ENCODE measurements at regions not wholly inside any gene's neighbourhood (a gene's known extent, or its start where the extent isn't known, plus 50 kb on each side); places are given as distances from the start of the nearest gene placed in this dataset.

DNA sequence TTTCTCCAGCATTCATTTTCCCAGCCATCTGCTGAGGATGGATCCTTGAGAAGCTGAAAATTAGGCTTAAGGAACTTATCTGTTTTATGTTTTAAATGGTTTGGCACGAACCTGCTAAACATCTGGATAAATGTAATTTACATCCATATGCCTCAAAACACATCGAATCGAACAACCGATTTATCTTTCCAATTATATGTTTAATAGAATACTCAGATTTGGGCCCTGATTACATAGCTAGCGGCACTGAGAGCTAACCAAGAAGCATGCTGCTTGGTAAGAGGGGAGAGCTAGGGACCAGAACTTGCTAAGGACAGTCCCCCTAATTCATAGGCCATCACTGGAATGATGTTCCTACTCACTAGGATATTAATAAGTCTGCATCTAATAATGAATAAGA is 144.4 kb downstream of the BUB3 start:
- no peaks in the 10 kb centered on the region for H3K9me1 ChIP-seq (ENCODE audit: control insufficient read depth, insufficient read depth, low read length)
- H3K4me3 ChIP-seq = no peak overlapping the region
- no peak overlapping the region for H3K4me2 ChIP-seq (ENCODE audit: insufficient read depth, low read length)
- CTCF ChIA-PET (ENCODE audit: low intra/inter-chr PET ratio) = no interaction called here
- H2AFZ ChIP-seq (ENCODE audit: low read depth, low read length) = no peak overlapping the region
- H3K4me1 ChIP-seq (replicated peaks in 1 of 2; ENCODE audit: control insufficient read depth in 2 of 2, insufficient read depth in 2 of 2, low read length in 2 of 2) = no peaks in the 10 kb centered on the region
- H3K79me2 ChIP-seq (ENCODE audit: control insufficient read depth, insufficient read depth, low read length) = no peaks in the 10 kb centered on the region
- POLR2A ChIA-PET = no interaction called here
- TF ChIP-seq FOXP1 (CRISPR knock-in tag; IDR thresholded peaks at IDR 0.05) (no peak), ZFP30 (CRISPR knock-in tag; IDR thresholded peaks at IDR 0.05; ENCODE audit: borderline replicate concordance) (no peak), MTA1 (IDR thresholded peaks at IDR 0.05; ENCODE audit: borderline replicate concordance) (no peak), NR4A1 (CRISPR knock-in tag; IDR thresholded peaks at IDR 0.05) (no peak), NR4A1 (tag; IDR thresholded peaks at IDR 0.05) (no peak), CBX1 (IDR thresholded peaks at IDR 0.05; ENCODE audit: low read depth) (no peak), ZNF232 (CRISPR knock-in tag; IDR thresholded peaks at IDR 0.05) (no peak), CBX2 (IDR thresholded peaks at IDR 0.05; ENCODE audit: insufficient read depth, low read length, poor library complexity, severe bottlenecking) (no peak), KLF16 (IDR thresholded peaks at IDR 0.05) (no peak), ELF1 (tag; IDR thresholded peaks at IDR 0.05) (no peak), MED1 (CRISPR knock-in tag; IDR thresholded peaks at IDR 0.05; ENCODE audit: borderline replicate concordance) (no peak), MBD2 (IDR thresholded peaks at IDR 0.05; ENCODE audit: borderline replicate concordance, low read depth) (no peak)
- TF ChIP-seq, protein P1, sequence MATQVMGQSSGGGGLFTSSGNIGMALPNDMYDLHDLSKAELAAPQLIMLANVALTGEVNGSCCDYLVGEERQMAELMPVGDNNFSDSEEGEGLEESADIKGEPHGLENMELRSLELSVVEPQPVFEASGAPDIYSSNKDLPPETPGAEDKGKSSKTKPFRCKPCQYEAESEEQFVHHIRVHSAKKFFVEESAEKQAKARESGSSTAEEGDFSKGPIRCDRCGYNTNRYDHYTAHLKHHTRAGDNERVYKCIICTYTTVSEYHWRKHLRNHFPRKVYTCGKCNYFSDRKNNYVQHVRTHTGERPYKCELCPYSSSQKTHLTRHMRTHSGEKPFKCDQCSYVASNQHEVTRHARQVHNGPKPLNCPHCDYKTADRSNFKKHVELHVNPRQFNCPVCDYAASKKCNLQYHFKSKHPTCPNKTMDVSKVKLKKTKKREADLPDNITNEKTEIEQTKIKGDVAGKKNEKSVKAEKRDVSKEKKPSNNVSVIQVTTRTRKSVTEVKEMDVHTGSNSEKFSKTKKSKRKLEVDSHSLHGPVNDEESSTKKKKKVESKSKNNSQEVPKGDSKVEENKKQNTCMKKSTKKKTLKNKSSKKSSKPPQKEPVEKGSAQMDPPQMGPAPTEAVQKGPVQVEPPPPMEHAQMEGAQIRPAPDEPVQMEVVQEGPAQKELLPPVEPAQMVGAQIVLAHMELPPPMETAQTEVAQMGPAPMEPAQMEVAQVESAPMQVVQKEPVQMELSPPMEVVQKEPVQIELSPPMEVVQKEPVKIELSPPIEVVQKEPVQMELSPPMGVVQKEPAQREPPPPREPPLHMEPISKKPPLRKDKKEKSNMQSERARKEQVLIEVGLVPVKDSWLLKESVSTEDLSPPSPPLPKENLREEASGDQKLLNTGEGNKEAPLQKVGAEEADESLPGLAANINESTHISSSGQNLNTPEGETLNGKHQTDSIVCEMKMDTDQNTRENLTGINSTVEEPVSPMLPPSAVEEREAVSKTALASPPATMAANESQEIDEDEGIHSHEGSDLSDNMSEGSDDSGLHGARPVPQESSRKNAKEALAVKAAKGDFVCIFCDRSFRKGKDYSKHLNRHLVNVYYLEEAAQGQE (IDR thresholded peaks at IDR 0.05; ENCODE audit: borderline replicate concordance) = no peak
- TF ChIP-seq, protein P1 (CRISPR knock-in tag; IDR thresholded peaks at IDR 0.05; ENCODE audit: low read depth) = no peak
- H3K9me3 ChIP-seq (replicated peaks; ENCODE audit: control insufficient read depth, insufficient read depth, low read depth, low read length) = no peaks in the 10 kb centered on the region
- intact Hi-C loops (cut with micrococcal nuclease) (no loop called here), in situ Hi-C loops (cut with MboI) (no loop called here)
- H4K20me1 ChIP-seq (replicated peaks; ENCODE audit: control insufficient read depth, insufficient read depth, low read length) = no peaks in the 10 kb centered on the region
- no peak for FAIRE-seq
- no TSS peak for BruUV-seq (replicated peaks)
- H3K9ac ChIP-seq (ENCODE audit: insufficient read depth in 1 of 2, low read depth in 2 of 2, low read length in 2 of 2) = no peak overlapping the region
- no peak for DNase-seq (ENCODE audit: extremely low read depth in 1 of 4, low spot score in 3 of 4)
- H3K27me3 ChIP-seq (ENCODE audit: control insufficient read depth in 2 of 2, insufficient read depth in 2 of 2, low read length in 2 of 2) = no peaks in the 10 kb centered on the region
- ATAC-seq = no peak
- H3K27ac ChIP-seq (ENCODE audit: extremely low read depth, low read depth, low read length) = no peak overlapping the region
- no peaks in the 10 kb centered on the region for H3K36me3 ChIP-seq (ENCODE audit: control insufficient read depth, insufficient read depth, low read length)
- 0% methylated on average over 5 of the region's 5 CpGs for WGBS (ENCODE audit: insufficient coverage, low coverage, missing lambda C conversion rate)
